ENCODE measurements at regions not wholly inside any gene's neighbourhood (a gene's known extent, or its start where the extent isn't known, plus 50 kb on each side); places are given as distances from the start of the nearest gene placed in this dataset.
A peak's percentile ranks its signal among the peaks of the same experiment; 100 is the strongest.

GRCh38 chr21:43313221-43313938 is 113.6 kb downstream of the SIK1 start:
- Histone ChIP-seq H3K4me1 (ENCODE audit: insufficient read depth, low read length) (peaks cover 11% of the 10 kb centered on the region), H3K36me3 (ENCODE audit: insufficient read depth, low read length) (no peaks in the 10 kb centered on the region), H3K9me3 (ENCODE audit: insufficient read depth, low read depth, low read length) (peaks cover 4% of the 10 kb centered on the region; the same call in 1 of the 2 replicates), H3K27me3 (ENCODE audit: insufficient read depth, low read length) (no peaks in the 10 kb centered on the region), H3K9ac (ENCODE audit: low read depth, low read length) (no peak overlapping the region), H3K4me3 (ENCODE audit: low read length) (no peak overlapping the region), H3K27ac (ENCODE audit: low read depth, low read length) (peak overlapping the region; percentile 68; the same call in 1 of the 2 replicates)
- WGBS, result 79% methylated on average over 19 of the region's 20 CpGs

- Histone ChIP-seq H3K27ac (ENCODE audit: low read depth, low read length) (no peak overlapping the region), H3K9ac (ENCODE audit: low read depth, low read length) (no peak overlapping the region), H3K9me3 (ENCODE audit: insufficient read depth, low read depth, low read length) (no peaks in the 10 kb centered on the region; the same call in 1 of the 2 replicates), H3K36me3 (ENCODE audit: insufficient read depth, low read length) (no peaks in the 10 kb centered on the region), H3K4me1 (ENCODE audit: insufficient read depth, low read length) (peaks cover 11% of the 10 kb centered on the region), H3K27me3 (ENCODE audit: insufficient read depth, low read length) (no peaks in the 10 kb centered on the region), H3K4me3 (ENCODE audit: low read length) (no peak overlapping the region)
- 49% methylated on average over 6 of the region's 6 CpGs for WGBS
Observed at GRCh38 chr21:43312751-43313169, 114.2 kb downstream of the SIK1 start.

GRCh38 chr21:43312011-43312410 is 114.9 kb downstream of the SIK1 start:
- no peaks in the 10 kb centered on the region for H3K9me3 ChIP-seq (ENCODE audit: insufficient read depth, low read depth, low read length)
- H3K36me3 ChIP-seq (ENCODE audit: insufficient read depth, low read length), result no peaks in the 10 kb centered on the region
- no peaks in the 10 kb centered on the region for H3K27me3 ChIP-seq (ENCODE audit: insufficient read depth, low read length)
- WGBS, result 75% methylated on average over 4 of the region's 4 CpGs
- H3K27ac ChIP-seq (ENCODE audit: low read depth, low read length), result no peak overlapping the region
- H3K4me3 ChIP-seq (ENCODE audit: low read length), result no peak overlapping the region
- peaks cover 11% of the 10 kb centered on the region for H3K4me1 ChIP-seq (ENCODE audit: insufficient read depth, low read length)
- H3K9ac ChIP-seq (ENCODE audit: low read depth, low read length), result no peak overlapping the region

GRCh38 chr21:43311301-43311817 is 115.6 kb downstream of the SIK1 start:
- Histone ChIP-seq H3K9me3 (ENCODE audit: insufficient read depth, low read depth, low read length) (no peaks in the 10 kb centered on the region), H3K36me3 (ENCODE audit: insufficient read depth, low read length) (no peaks in the 10 kb centered on the region), H3K4me3 (ENCODE audit: low read length) (no peak overlapping the region), H3K27ac (ENCODE audit: low read depth, low read length) (no peak overlapping the region), H3K4me1 (ENCODE audit: insufficient read depth, low read length) (peaks cover 11% of the 10 kb centered on the region), H3K9ac (ENCODE audit: low read depth, low read length) (no peak overlapping the region), H3K27me3 (ENCODE audit: insufficient read depth, low read length) (no peaks in the 10 kb centered on the region)
- WGBS, result 70% methylated on average over 8 of the region's 8 CpGs

GRCh38 chr21:43308815-43309283 is 118.1 kb downstream of the SIK1 start:
- Histone ChIP-seq H3K27me3 (ENCODE audit: insufficient read depth, low read length) (no peaks in the 10 kb centered on the region), H3K27ac (ENCODE audit: low read depth, low read length) (no peak overlapping the region), H3K4me1 (ENCODE audit: insufficient read depth, low read length) (peaks cover 11% of the 10 kb centered on the region), H3K4me3 (ENCODE audit: low read length) (no peak overlapping the region), H3K36me3 (ENCODE audit: insufficient read depth, low read length) (no peaks in the 10 kb centered on the region), H3K9me3 (ENCODE audit: insufficient read depth, low read depth, low read length) (no peaks in the 10 kb centered on the region), H3K9ac (ENCODE audit: low read depth, low read length) (no peak overlapping the region)
- 82% methylated on average over 10 of the region's 10 CpGs for WGBS

- Histone ChIP-seq H3K4me3 (ENCODE audit: low read length) (no peak overlapping the region), H3K9ac (ENCODE audit: low read depth, low read length) (no peak overlapping the region), H3K27me3 (ENCODE audit: insufficient read depth, low read length) (no peaks in the 10 kb centered on the region), H3K9me3 (ENCODE audit: insufficient read depth, low read depth, low read length) (no peaks in the 10 kb centered on the region), H3K4me1 (ENCODE audit: insufficient read depth, low read length) (peaks cover 8% of the 10 kb centered on the region), H3K27ac (ENCODE audit: low read depth, low read length) (no peak overlapping the region), H3K36me3 (ENCODE audit: insufficient read depth, low read length) (no peaks in the 10 kb centered on the region)
- 86% methylated on average over 13 of the region's 13 CpGs for WGBS
Observed at GRCh38 chr21:43308101-43308814, 118.7 kb downstream of the SIK1 start.

GRCh38 chr21:43307677-43308070 is 119.3 kb downstream of the SIK1 start:
- Histone ChIP-seq H3K4me3 (ENCODE audit: low read length) (no peak overlapping the region), H3K27me3 (ENCODE audit: insufficient read depth, low read length) (no peaks in the 10 kb centered on the region), H3K4me1 (ENCODE audit: insufficient read depth, low read length) (peaks cover 7% of the 10 kb centered on the region), H3K9me3 (ENCODE audit: insufficient read depth, low read depth, low read length) (no peaks in the 10 kb centered on the region), H3K9ac (ENCODE audit: low read depth, low read length) (no peak overlapping the region), H3K27ac (ENCODE audit: low read depth, low read length) (no peak overlapping the region), H3K36me3 (ENCODE audit: insufficient read depth, low read length) (no peaks in the 10 kb centered on the region)
- 77% methylated on average over 7 of the region's 7 CpGs for whole genome bisulfite sequencing

- Histone ChIP-seq H3K4me3 (ENCODE audit: low read length) (no peak overlapping the region), H3K27me3 (ENCODE audit: insufficient read depth, low read length) (no peaks in the 10 kb centered on the region), H3K9me3 (ENCODE audit: insufficient read depth, low read depth, low read length) (no peaks in the 10 kb centered on the region), H3K4me1 (ENCODE audit: insufficient read depth, low read length) (peaks cover 3% of the 10 kb centered on the region), H3K36me3 (ENCODE audit: insufficient read depth, low read length) (no peaks in the 10 kb centered on the region), H3K27ac (ENCODE audit: low read depth, low read length) (no peak overlapping the region), H3K9ac (ENCODE audit: low read depth, low read length) (no peak overlapping the region)
- 91% methylated on average over 24 of the region's 24 CpGs for WGBS
Observed at GRCh38 chr21:43306911-43307676, 119.8 kb downstream of the SIK1 start.

- Histone ChIP-seq H3K4me3 (ENCODE audit: low read length) (no peak overlapping the region), H3K4me1 (ENCODE audit: insufficient read depth, low read length) (no peaks in the 10 kb centered on the region), H3K27ac (ENCODE audit: low read depth, low read length) (no peak overlapping the region), H3K9ac (ENCODE audit: low read depth, low read length) (no peak overlapping the region), H3K36me3 (ENCODE audit: insufficient read depth, low read length) (no peaks in the 10 kb centered on the region), H3K27me3 (ENCODE audit: insufficient read depth, low read length) (no peaks in the 10 kb centered on the region), H3K9me3 (ENCODE audit: insufficient read depth, low read depth, low read length) (no peaks in the 10 kb centered on the region)
- 95% methylated on average over 9 of the region's 11 CpGs for WGBS
Observed at GRCh38 chr21:43306391-43306790, 120.5 kb downstream of the SIK1 start.

GRCh38 chr21:43305811-43306311 is 121.1 kb downstream of the SIK1 start:
- Histone ChIP-seq H3K36me3 (ENCODE audit: insufficient read depth, low read length) (no peaks in the 10 kb centered on the region), H3K27ac (ENCODE audit: low read depth, low read length) (no peak overlapping the region), H3K9me3 (ENCODE audit: insufficient read depth, low read depth, low read length) (no peaks in the 10 kb centered on the region), H3K9ac (ENCODE audit: low read depth, low read length) (no peak overlapping the region), H3K4me3 (ENCODE audit: low read length) (no peak overlapping the region), H3K4me1 (ENCODE audit: insufficient read depth, low read length) (no peaks in the 10 kb centered on the region), H3K27me3 (ENCODE audit: insufficient read depth, low read length) (no peaks in the 10 kb centered on the region)
- WGBS, result 93% methylated on average over 16 of the region's 16 CpGs

GRCh38 chr21:43305336-43305665 is 121.6 kb downstream of the SIK1 start:
- Histone ChIP-seq H3K4me1 (ENCODE audit: insufficient read depth, low read length) (no peaks in the 10 kb centered on the region), H3K27me3 (ENCODE audit: insufficient read depth, low read length) (no peaks in the 10 kb centered on the region), H3K4me3 (ENCODE audit: low read length) (no peak overlapping the region), H3K9ac (ENCODE audit: low read depth, low read length) (no peak overlapping the region), H3K27ac (ENCODE audit: low read depth, low read length) (no peak overlapping the region), H3K9me3 (ENCODE audit: insufficient read depth, low read depth, low read length) (no peaks in the 10 kb centered on the region), H3K36me3 (ENCODE audit: insufficient read depth, low read length) (no peaks in the 10 kb centered on the region)
- WGBS, result 95% methylated on average over 15 of the region's 15 CpGs
